Peyer's patch (tissue), 4 donors: ENCODE measurements at regions not wholly inside any gene's neighbourhood (a gene's known extent, or its start where the extent isn't known, plus 50 kb on each side); places are given as distances from the start of the nearest gene placed in this dataset.

Experiments
- DNase-seq, 3 donors: peaks; one replicate each; pipeline ENCODE4 v3.0.0-alpha.2; 2017 to 2019
- H3K27ac ChIP-seq, 4 donors: fragments of 200-600 bp; sonication (generic); one replicate each; pipeline ENCODE4 v1.5.1; 2016 to 2019
- H3K27me3 ChIP-seq, 2 donors: fragments of 200-600 bp; sonication (generic); one replicate each; pipeline ENCODE4 v1.5.1; 2019
- H3K36me3 ChIP-seq, 3 donors: fragments of 200-600 bp; sonication (generic); one replicate each; pipeline ENCODE4 v1.5.1; 2016 to 2019
- H3K4me1 ChIP-seq, 4 donors: fragments of 200-600 bp; sonication (generic); one replicate each; pipeline ENCODE4 v1.5.1; 2016 to 2019
- H3K4me3 ChIP-seq, 4 donors: fragments of 200-600 bp; sonication (generic); 1 replicate in 3 of 4; 2 replicates in 1 of 4; pipeline ENCODE4 v1.5.1; 2016 to 2019; ENCODE audit warnings: mild to moderate bottlenecking in 1 of 4
- H3K9me3 ChIP-seq, 4 donors: fragments of 200-600 bp; sonication (generic); one replicate each; pipeline ENCODE4 v1.5.1; 2016 to 2019; ENCODE audit warnings: mild to moderate bottlenecking in 1 of 4
- CTCF ChIP-seq, 6 experiments: fragments of 450-650 bp in 4 of 6; fragments of 200-600 bp in 2 of 6; sonication (generic) in 1 of 6; IDR thresholded peaks; one replicate each; pipeline ENCODE4 v1.5.1; 2017 to 2019; ENCODE audit warnings: antibody characterized with exemption in 6 of 6, mild to moderate bottlenecking in 3 of 6, moderate library complexity in 1 of 6
- POLR2A ChIP-seq, 2 donors: fragments of 450-650 bp; IDR thresholded peaks; one replicate each; pipeline ENCODE4 v1.5.1; 2017; ENCODE audit warnings: antibody characterized with exemption in 2 of 2, mild to moderate bottlenecking in 2 of 2, moderate library complexity in 2 of 2

GRCh38 chr2:19654310-19655090 lies 247.3 kb downstream of the TTC32 start:
- DNase-seq, result no peak
- H3K4me3 ChIP-seq, result no peak overlapping the region
- no peaks in the 10 kb centered on the region for H3K4me1 ChIP-seq
- no peak overlapping the region for H3K27ac ChIP-seq
- no peaks in the 10 kb centered on the region for H3K27me3 ChIP-seq
- H3K9me3 ChIP-seq, result no peaks in the 10 kb centered on the region
- TF ChIP-seq POLR2A (IDR thresholded peaks at IDR 0.05), result no peak
- no peak for TF ChIP-seq CTCF (IDR thresholded peaks at IDR 0.05)
- H3K36me3 ChIP-seq, result no peaks in the 10 kb centered on the region

- no peak for DNase-seq
- Histone ChIP-seq H3K4me1 (no peaks in the 10 kb centered on the region), H3K9me3 (no peaks in the 10 kb centered on the region), H3K36me3 (no peaks in the 10 kb centered on the region), H3K4me3 (no peak overlapping the region), H3K27me3 (no peaks in the 10 kb centered on the region), H3K27ac (no peak overlapping the region)
- TF ChIP-seq POLR2A (IDR thresholded peaks at IDR 0.05) (no peak), CTCF (IDR thresholded peaks at IDR 0.05) (no peak)
These were observed 248.3 kb downstream of the TTC32 start for GRCh38 chr2:19653509-19653908.

DNA sequence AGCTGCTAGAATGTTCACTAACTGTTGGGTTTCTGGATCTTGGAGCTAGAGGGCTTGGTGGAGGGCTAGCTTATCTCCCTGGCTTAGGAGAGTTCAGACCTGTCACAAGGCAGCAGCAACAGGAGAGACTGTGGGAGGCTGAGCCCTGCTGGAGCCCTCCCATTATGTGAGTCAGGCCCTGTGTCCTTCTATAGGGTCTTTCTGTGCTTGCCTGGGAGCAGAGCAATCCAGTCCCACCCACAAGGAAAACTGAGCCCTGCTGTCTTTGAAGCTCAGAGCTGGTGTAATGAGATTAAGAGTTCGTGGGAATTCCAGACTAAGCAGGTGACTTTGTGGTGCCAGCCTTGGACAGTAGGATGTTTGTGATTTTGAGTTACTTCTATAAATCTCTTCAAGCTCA lies 249.0 kb downstream of the TTC32 start:
- no peaks in the 10 kb centered on the region for H3K9me3 ChIP-seq

GRCh38 chr2:19651466-19651865 lies 250.3 kb downstream of the TTC32 start:
- H3K4me1 ChIP-seq, result no peaks in the 10 kb centered on the region
- H3K9me3 ChIP-seq, result no peaks in the 10 kb centered on the region
- TF ChIP-seq POLR2A (IDR thresholded peaks at IDR 0.05), result no peak
- no peak for TF ChIP-seq CTCF (IDR thresholded peaks at IDR 0.05)
- H3K36me3 ChIP-seq, result no peaks in the 10 kb centered on the region
- DNase-seq, result no peak
- H3K27me3 ChIP-seq, result no peaks in the 10 kb centered on the region
- no peak overlapping the region for H3K27ac ChIP-seq
- no peak overlapping the region for H3K4me3 ChIP-seq

More for the DNA sequence above, 249.0 kb downstream of the TTC32 start:
- Histone ChIP-seq H3K27me3 (no peaks in the 10 kb centered on the region), H3K4me3 (no peak overlapping the region), H3K36me3 (no peaks in the 10 kb centered on the region), H3K4me1 (no peaks in the 10 kb centered on the region), H3K27ac (no peak overlapping the region)
- TF ChIP-seq POLR2A (IDR thresholded peaks at IDR 0.05) (no peak), CTCF (IDR thresholded peaks at IDR 0.05) (no peak)
- DNase-seq, result no peak

GRCh38 chr2:19649785-19650380 lies 251.9 kb downstream of the TTC32 start:
- TF ChIP-seq POLR2A (IDR thresholded peaks at IDR 0.05) (no peak), CTCF (IDR thresholded peaks at IDR 0.05) (no peak)
- no peak for DNase-seq
- Histone ChIP-seq H3K4me1 (no peaks in the 10 kb centered on the region), H3K36me3 (no peaks in the 10 kb centered on the region), H3K4me3 (no peak overlapping the region), H3K27ac (peak overlapping the region in 1 of 4 donors; percentile 8), H3K9me3 (no peaks in the 10 kb centered on the region), H3K27me3 (no peaks in the 10 kb centered on the region)
